HCT116 (cell line): ENCODE measurements at regions not wholly inside any gene's neighbourhood (a gene's known extent, or its start where the extent isn't known, plus 50 kb on each side); places are given as distances from the start of the nearest gene placed in this dataset.

Source experiments
- ATAC-seq: fragments of 200-7000 bp; cut with Tn5 transposase; 2 replicates; pipeline ENCODE4 v1.9.1; 2020; ENCODE audit warnings: mild to moderate bottlenecking, moderate library complexity
- BruUV-seq: library from RNA; stranded (reverse); fragments of 400-500 nt; replicated peaks from 2 replicates; lab custom pipeline; 2021; lab: Mats Ljungman, UMichigan
- CTCF ChIA-PET: fragments of 300-600 bp; sonication (Branson Sonifier 250); formaldehyde crosslinking; loops from one replicate; lab custom pipeline; 2021; ENCODE audit warnings: antibody characterized with exemption; lab: Charles Lee
- POLR2A ChIA-PET: fragments of 300-600, 350-600 bp; sonication (Branson Sonifier 250); formaldehyde crosslinking; loops from one replicate; lab custom pipeline; 2021; ENCODE audit warnings: antibody characterized with exemption; lab: Charles Lee
- RAD21 ChIA-PET, 2 experiments: fragments of 300-600 bp; sonication (Branson Sonifier 250); formaldehyde crosslinking; loops; one replicate each; lab custom pipeline; 2023; ENCODE audit warnings: low total read pairs in 2 of 2; ENCODE audit not compliant: uncharacterized antibody in 2 of 2, unreplicated experiment in 2 of 2, low non-redundant PET in 1 of 2; lab: Charles Lee
- DNase-seq: peaks from one replicate; pipeline ENCODE4 v3.0.0-alpha.2; 2010; ENCODE audit warnings: low read depth, low spot score
- H2AFZ ChIP-seq: fragments of 200-600 bp; shearing (Covaris generic), sonication (generic); 2 replicates; pipeline ENCODE4 v1.6.1; 2017; ENCODE audit warnings: low read depth, mixed run types, mixed read lengths, antibody characterized with exemption, low read length; ENCODE audit not compliant: poor library complexity, severe bottlenecking
- H3K27ac ChIP-seq: 2 replicates; pipeline ENCODE4 v1.5.1; 2012; ENCODE audit warnings: low read depth, low read length
- H3K27me3 ChIP-seq: fragments of 200-600 bp; sonication (generic); 2 replicates; pipeline ENCODE4 v1.6.1; 2016; ENCODE audit warnings: mixed run types, low read length, mixed read lengths; ENCODE audit not compliant: insufficient read depth
- H3K36me3 ChIP-seq, 2 experiments: fragments of 200-500 bp in 1 of 2; fragments of 200-600 bp in 1 of 2; sonication (Bioruptor generic) in 1 of 2; sonication (generic) in 1 of 2; 2 replicates each; pipeline versions ENCODE4 v1.5.1 to v1.6.1; 2014 to 2016; ENCODE audit warnings: low read length in 2 of 2, inconsistent platforms in 1 of 2, mixed read lengths in 1 of 2, mixed run types in 1 of 2; ENCODE audit not compliant: insufficient read depth in 2 of 2, control insufficient read depth in 1 of 2
- H3K4me1 ChIP-seq, 2 experiments: fragments of 200-600 bp in 1 of 2; sonication (generic) in 1 of 2; 2 replicates each; pipeline versions ENCODE4 v1.5.1 to v1.6.1; 2012 to 2017; ENCODE audit warnings: low read length in 2 of 2, inconsistent platforms in 1 of 2, mild to moderate bottlenecking in 1 of 2, mixed read lengths in 1 of 2, mixed run types in 1 of 2, moderate library complexity in 1 of 2; ENCODE audit not compliant: insufficient read depth in 2 of 2, control insufficient read depth in 1 of 2
- H3K4me2 ChIP-seq: fragments of 200-600 bp; sonication (generic); 2 replicates; pipeline ENCODE4 v1.6.1; 2017; ENCODE audit warnings: mixed run types, low read length, mixed read lengths
- H3K4me3 ChIP-seq, 2 experiments: fragments of 200-600 bp in 1 of 2; sonication (generic) in 1 of 2; replicated peaks in 1 of 2; 2 replicates each; pipeline ENCODE4 v1.5.1; 2011 to 2016; ENCODE audit warnings: low read length in 2 of 2, control low read depth in 1 of 2, low read depth in 1 of 2, mild to moderate bottlenecking in 1 of 2, mixed read lengths in 1 of 2, mixed run types in 1 of 2
- H3K79me2 ChIP-seq: fragments of 200-600 bp; sonication (generic); 2 replicates; pipeline ENCODE4 v1.6.1; 2017; ENCODE audit warnings: mild to moderate bottlenecking, mixed run types, low read length, moderate library complexity, mixed read lengths; ENCODE audit not compliant: insufficient read depth
- H3K9ac ChIP-seq: fragments of 200-600 bp; sonication (generic); 2 replicates; pipeline ENCODE4 v1.6.1; 2016; ENCODE audit warnings: low read length, mixed read lengths
- H3K9me2 ChIP-seq: fragments of 200-600 bp; sonication (generic), shearing (Covaris generic); 2 replicates; pipeline ENCODE4 v1.6.1; 2017; ENCODE audit warnings: mixed run types, mild to moderate bottlenecking, moderate library complexity; ENCODE audit not compliant: insufficient read depth
- H3K9me3 ChIP-seq, 2 experiments: fragments of 200-500 bp in 1 of 2; fragments of 200-600 bp in 1 of 2; sonication (Bioruptor generic) in 1 of 2; sonication (generic) in 1 of 2; 2 replicates each; pipeline ENCODE4 v1.6.1; 2014 to 2017; ENCODE audit warnings: low read length in 2 of 2, mixed read lengths in 2 of 2, inconsistent platforms in 1 of 2, low read depth in 1 of 2, mild to moderate bottlenecking in 1 of 2, mixed run types in 1 of 2, moderate library complexity in 1 of 2; ENCODE audit not compliant: control insufficient read depth in 1 of 2, insufficient read depth in 1 of 2
- H4K20me1 ChIP-seq: fragments of 200-600 bp; sonication (generic), shearing (Covaris generic); 2 replicates; pipeline ENCODE4 v1.6.1; 2017; ENCODE audit warnings: mixed run types, mild to moderate bottlenecking, moderate library complexity; ENCODE audit not compliant: insufficient read depth
- CBX3 ChIP-seq: IDR thresholded peaks from 2 replicates; pipeline ENCODE4 v1.6.1; 2012; ENCODE audit warnings: low read depth
- ELF1 ChIP-seq: IDR thresholded peaks from 2 replicates; pipeline ENCODE4 v1.6.1; 2012; ENCODE audit warnings: low read depth, borderline replicate concordance
- EZH2 ChIP-seq: fragments of 200-600 bp; sonication (generic); IDR thresholded peaks from 2 replicates; pipeline ENCODE4 v1.6.1; 2017; ENCODE audit warnings: antibody characterized with exemption, mixed run types
- FOSL1 ChIP-seq: IDR thresholded peaks from 2 replicates; pipeline ENCODE4 v1.6.1; 2012; ENCODE audit warnings: low read depth
- RAD21 ChIP-seq: IDR thresholded peaks from 2 replicates; pipeline ENCODE4 v1.6.1; 2012; ENCODE audit warnings: low read depth, mild to moderate bottlenecking
- YY1 ChIP-seq: IDR thresholded peaks from 2 replicates; pipeline ENCODE4 v1.6.1; 2011; ENCODE audit warnings: low read length, low read depth, moderate library complexity, mild to moderate bottlenecking; ENCODE audit not compliant: insufficient replicate concordance; ENCODE audit errors: extremely low read depth
- ZFX ChIP-seq: fragments of 450-650 bp; IDR thresholded peaks from 2 replicates; pipeline ENCODE4 v1.6.1; 2017
- ZNF274 ChIP-seq: fragments of 200-500 bp; sonication (Bioruptor generic); IDR thresholded peaks from 2 replicates; pipeline ENCODE4 v1.6.1; 2014; ENCODE audit warnings: mild to moderate bottlenecking, low read depth, low read length, inconsistent platforms
- intact Hi-C: fragments of 100-400 bp; cut with micrococcal nuclease; formaldehyde crosslinking; loops from 2 replicates; pipeline ENCODE4 v1.10.0; 2022
- TF ChIP-seq, protein P1 (sequence below): IDR thresholded peaks from 2 replicates; pipeline ENCODE4 v1.6.1; 2012
- TF ChIP-seq, protein P2 (sequence below): IDR thresholded peaks from 2 replicates; pipeline ENCODE4 v1.6.1; 2011; ENCODE audit warnings: mild to moderate bottlenecking, low read length, moderate library complexity; ENCODE audit not compliant: insufficient replicate concordance; ENCODE audit errors: extremely low read depth

DNA sequence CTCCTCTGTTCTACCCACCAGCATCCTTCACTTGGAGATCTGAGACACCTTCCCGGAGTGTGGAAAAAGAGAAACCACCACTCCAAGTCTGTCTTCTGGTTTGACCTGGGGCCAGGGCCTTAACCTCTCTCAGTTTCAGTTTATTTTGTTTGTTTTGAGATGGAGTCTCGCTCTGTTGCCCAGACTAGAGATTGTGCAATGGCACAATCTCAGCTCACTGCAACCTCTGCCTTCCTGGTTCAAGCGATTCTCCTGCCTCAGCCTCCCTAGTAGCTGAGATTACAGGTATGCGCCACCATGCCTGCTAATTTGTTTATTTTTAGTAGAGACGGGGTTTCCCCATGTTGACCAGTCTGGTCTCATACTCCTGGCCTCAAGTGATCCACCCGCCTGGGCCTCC lies 271.1 kb upstream of the TNRC6C start:
- BruUV-seq, result no TSS peak
- Histone ChIP-seq H3K4me3 (no peak overlapping the region), H3K79me2 (no peaks in the 10 kb centered on the region), H3K27ac (no peak overlapping the region), H3K36me3 (no peaks in the 10 kb centered on the region), H3K9me3 (no peaks in the 10 kb centered on the region), H3K27me3 (peaks cover 36% of the 10 kb centered on the region), H3K4me1 (no peaks in the 10 kb centered on the region), H4K20me1 (no peaks in the 10 kb centered on the region), H2AFZ (no peak overlapping the region), H3K9me2 (no peaks in the 10 kb centered on the region), H3K4me2 (no peak overlapping the region), H3K9ac (no peak overlapping the region)
- RAD21 ChIA-PET, result no interaction called here
- DNase-seq, result no peak
- no peak for ATAC-seq
- intact Hi-C loops, result no loop called here
- no peak for TF ChIP-seq CBX3
- TF ChIP-seq ZFX, result no peak
- TF ChIP-seq FOSL1, result no peak
- TF ChIP-seq, protein P1, sequence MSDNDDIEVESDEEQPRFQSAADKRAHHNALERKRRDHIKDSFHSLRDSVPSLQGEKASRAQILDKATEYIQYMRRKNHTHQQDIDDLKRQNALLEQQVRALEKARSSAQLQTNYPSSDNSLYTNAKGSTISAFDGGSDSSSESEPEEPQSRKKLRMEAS, result no peak
- TF ChIP-seq YY1, result no peak
- no peak for TF ChIP-seq RAD21
- no peak for TF ChIP-seq ELF1
- TF ChIP-seq, protein P2, sequence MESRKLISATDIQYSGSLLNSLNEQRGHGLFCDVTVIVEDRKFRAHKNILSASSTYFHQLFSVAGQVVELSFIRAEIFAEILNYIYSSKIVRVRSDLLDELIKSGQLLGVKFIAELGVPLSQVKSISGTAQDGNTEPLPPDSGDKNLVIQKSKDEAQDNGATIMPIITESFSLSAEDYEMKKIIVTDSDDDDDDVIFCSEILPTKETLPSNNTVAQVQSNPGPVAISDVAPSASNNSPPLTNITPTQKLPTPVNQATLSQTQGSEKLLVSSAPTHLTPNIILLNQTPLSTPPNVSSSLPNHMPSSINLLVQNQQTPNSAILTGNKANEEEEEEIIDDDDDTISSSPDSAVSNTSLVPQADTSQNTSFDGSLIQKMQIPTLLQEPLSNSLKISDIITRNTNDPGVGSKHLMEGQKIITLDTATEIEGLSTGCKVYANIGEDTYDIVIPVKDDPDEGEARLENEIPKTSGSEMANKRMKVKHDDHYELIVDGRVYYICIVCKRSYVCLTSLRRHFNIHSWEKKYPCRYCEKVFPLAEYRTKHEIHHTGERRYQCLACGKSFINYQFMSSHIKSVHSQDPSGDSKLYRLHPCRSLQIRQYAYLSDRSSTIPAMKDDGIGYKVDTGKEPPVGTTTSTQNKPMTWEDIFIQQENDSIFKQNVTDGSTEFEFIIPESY, result no peak
- TF ChIP-seq ZNF274, result no peak
- no peak for TF ChIP-seq EZH2
- CTCF ChIA-PET, result no interaction called here
- POLR2A ChIA-PET, result no interaction called here
